ENCODE measurements at regions not wholly inside any gene's neighbourhood (a gene's known extent, or its start where the extent isn't known, plus 50 kb on each side); places are given as distances from the start of the nearest gene placed in this dataset.

DNA sequence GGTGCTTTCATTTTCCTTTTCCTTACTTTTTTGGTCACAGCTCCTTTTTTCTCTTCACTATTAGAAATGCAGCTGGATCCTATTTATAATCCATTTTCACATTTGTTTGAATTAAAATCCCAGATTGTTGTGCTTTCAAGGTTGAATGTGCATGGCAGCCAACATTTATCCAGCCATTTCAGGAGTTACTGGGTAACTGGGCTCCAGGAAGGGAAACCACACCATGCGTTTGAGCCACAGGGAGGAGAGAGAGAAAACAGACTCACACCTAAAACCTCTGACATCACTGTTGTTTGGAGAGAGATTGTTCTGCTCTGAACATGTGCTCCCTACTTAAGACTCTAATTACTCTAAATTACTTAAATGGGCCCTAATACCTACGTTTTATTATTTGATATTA lies 173.4 kb downstream of the BMP2 start:
- H3K27ac ChIP-seq = no peak overlapping the region
- intact Hi-C loops (cut with DNase I) = no loop called here
- TF ChIP-seq POLR2A (IDR thresholded peaks at IDR 0.05) = no peak
- TF ChIP-seq, protein P1, sequence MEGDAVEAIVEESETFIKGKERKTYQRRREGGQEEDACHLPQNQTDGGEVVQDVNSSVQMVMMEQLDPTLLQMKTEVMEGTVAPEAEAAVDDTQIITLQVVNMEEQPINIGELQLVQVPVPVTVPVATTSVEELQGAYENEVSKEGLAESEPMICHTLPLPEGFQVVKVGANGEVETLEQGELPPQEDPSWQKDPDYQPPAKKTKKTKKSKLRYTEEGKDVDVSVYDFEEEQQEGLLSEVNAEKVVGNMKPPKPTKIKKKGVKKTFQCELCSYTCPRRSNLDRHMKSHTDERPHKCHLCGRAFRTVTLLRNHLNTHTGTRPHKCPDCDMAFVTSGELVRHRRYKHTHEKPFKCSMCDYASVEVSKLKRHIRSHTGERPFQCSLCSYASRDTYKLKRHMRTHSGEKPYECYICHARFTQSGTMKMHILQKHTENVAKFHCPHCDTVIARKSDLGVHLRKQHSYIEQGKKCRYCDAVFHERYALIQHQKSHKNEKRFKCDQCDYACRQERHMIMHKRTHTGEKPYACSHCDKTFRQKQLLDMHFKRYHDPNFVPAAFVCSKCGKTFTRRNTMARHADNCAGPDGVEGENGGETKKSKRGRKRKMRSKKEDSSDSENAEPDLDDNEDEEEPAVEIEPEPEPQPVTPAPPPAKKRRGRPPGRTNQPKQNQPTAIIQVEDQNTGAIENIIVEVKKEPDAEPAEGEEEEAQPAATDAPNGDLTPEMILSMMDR (IDR thresholded peaks at IDR 0.05) = no peak
- H3K4me1 ChIP-seq = no peaks in the 10 kb centered on the region
- WGBS, 2 donors = 39 to 68% methylated on average over 2 of the region's 2 CpGs
- H3K27me3 ChIP-seq = no peaks in the 10 kb centered on the region
- no peaks in the 10 kb centered on the region for H3K9me3 ChIP-seq
- no peak for DNase-seq
- H3K36me3 ChIP-seq = no peaks in the 10 kb centered on the region
- H3K4me3 ChIP-seq (replicated peaks in 1 of 3) = no peak overlapping the region

DNA sequence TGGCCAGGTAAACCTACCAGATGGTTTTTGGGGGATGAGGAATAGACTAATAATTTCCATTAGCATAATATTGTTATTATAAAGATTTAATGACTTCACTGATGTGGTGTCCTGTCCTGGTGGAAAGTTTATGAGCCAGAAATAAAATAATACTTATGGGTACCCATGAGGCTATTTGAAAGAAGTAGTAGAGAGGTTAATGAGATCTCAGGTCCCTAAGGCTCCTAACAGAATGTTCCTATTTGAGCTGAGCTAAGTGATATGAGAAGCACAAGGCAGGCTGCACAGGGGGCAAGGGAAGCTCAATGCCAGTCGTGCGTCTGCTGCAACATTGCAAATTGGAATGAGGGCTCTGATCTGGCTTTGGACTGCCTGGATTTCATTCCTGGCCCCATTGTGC lies 174.1 kb downstream of the BMP2 start:
- Histone ChIP-seq H3K36me3 (no peaks in the 10 kb centered on the region), H3K27me3 (no peaks in the 10 kb centered on the region), H3K27ac (no peak overlapping the region), H3K4me1 (no peaks in the 10 kb centered on the region), H3K9me3 (no peaks in the 10 kb centered on the region), H3K4me3 (replicated peaks in 1 of 3) (no peak overlapping the region)
- WGBS, 2 donors = 82 to 93% methylated on average over 2 of the region's 2 CpGs
- TF ChIP-seq, protein P1 (IDR thresholded peaks at IDR 0.05) = no peak
- no peak for DNase-seq
- intact Hi-C loops (cut with DNase I) = no loop called here

DNA sequence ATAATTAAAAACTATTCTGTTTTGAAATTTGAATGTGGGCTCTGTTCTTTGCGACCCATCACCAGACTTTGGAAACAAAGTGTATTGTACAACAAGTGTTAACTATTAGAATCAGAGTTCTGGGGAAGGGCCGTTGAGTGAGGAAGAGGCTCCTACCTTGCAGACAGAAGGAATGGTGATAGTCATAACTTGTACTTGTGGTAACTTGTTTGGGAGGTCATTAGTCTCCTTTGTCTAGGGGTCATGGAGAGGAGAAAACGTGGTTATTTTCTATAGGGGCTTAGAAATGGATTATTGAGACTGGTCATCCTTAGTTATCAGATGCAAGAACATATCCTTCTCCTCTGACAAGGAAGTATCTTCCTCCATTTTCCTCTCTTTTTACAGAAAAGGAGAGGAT lies 174.8 kb downstream of the BMP2 start:
- H3K36me3 ChIP-seq = no peaks in the 10 kb centered on the region
- no peak for DNase-seq
- WGBS, 2 donors = 83 to 85% methylated on average over 3 of the region's 3 CpGs

DNA sequence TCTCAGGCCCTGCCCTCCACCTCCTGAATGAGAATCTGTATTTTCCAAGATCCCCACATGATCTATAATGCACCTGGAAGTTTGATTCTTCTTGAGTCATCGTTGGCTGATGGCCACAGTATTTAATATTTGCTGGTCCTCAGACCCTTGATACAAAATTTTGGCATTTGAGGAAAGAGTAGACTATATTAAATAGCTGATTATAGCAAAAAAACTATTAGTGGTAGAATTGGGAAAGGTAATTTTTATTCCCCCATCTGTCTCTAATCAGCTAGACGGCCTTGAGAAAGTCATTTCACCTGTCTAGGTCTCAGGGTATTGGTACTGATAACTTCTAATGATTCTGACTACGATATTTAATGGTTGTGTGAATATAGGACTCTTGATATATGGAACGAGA lies 176.8 kb downstream of the BMP2 start:
- TF ChIP-seq POLR2A (IDR thresholded peaks at IDR 0.05) = no peak
- TF ChIP-seq, protein P1 (IDR thresholded peaks at IDR 0.05) = no peak

More for the DNA sequence above, 174.8 kb downstream of the BMP2 start:
- intact Hi-C loops (cut with DNase I) = no loop called here
- TF ChIP-seq POLR2A (IDR thresholded peaks at IDR 0.05) = no peak
- TF ChIP-seq, protein P1 (IDR thresholded peaks at IDR 0.05) = no peak
- Histone ChIP-seq H3K27me3 (no peaks in the 10 kb centered on the region), H3K4me3 (replicated peaks in 1 of 3) (no peak overlapping the region), H3K4me1 (no peaks in the 10 kb centered on the region), H3K27ac (no peak overlapping the region), H3K9me3 (no peaks in the 10 kb centered on the region)

DNA sequence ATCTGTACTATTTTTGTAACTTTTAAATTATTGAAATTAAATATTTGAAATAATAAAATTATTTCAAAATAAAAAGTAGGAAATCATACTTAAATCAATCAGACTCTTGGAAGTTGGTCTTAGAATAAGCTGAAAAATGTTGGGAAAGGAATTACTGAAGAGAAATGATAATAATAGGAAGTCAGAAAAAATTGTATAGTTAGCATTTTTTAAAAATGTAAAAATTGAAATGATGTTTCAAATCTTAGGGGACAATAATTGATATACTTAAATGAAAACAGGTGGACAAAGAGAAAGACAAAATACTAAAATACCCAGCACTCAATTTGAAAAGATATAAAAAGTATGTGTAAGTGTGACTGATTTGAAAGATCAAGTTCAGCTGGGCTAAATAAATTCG lies 186.1 kb downstream of the BMP2 start:
- DNase-seq = no peak
- Histone ChIP-seq H3K9me3 (no peaks in the 10 kb centered on the region), H3K27ac (no peak overlapping the region), H3K36me3 (no peaks in the 10 kb centered on the region), H3K27me3 (no peaks in the 10 kb centered on the region), H3K4me1 (no peaks in the 10 kb centered on the region), H3K4me3 (replicated peaks in 1 of 3) (no peak overlapping the region)
- intact Hi-C loops (cut with DNase I) = no loop called here
- no peak for TF ChIP-seq POLR2A (IDR thresholded peaks at IDR 0.05)
- TF ChIP-seq, protein P1 (IDR thresholded peaks at IDR 0.05) = no peak
- 81 to 84% methylated on average over 1 of the region's 1 CpG for WGBS, 2 donors

More for the DNA sequence above, 176.8 kb downstream of the BMP2 start:
- Histone ChIP-seq H3K27ac (no peak overlapping the region), H3K9me3 (no peaks in the 10 kb centered on the region), H3K4me3 (replicated peaks in 1 of 3) (no peak overlapping the region), H3K4me1 (no peaks in the 10 kb centered on the region), H3K27me3 (no peaks in the 10 kb centered on the region), H3K36me3 (no peaks in the 10 kb centered on the region)
- intact Hi-C loops (cut with DNase I) = no loop called here
- WGBS, 2 donors = 84 to 91% methylated on average over 4 of the region's 4 CpGs
- no peak for DNase-seq
